ENCODE measurements at regions not wholly inside any gene's neighbourhood (a gene's known extent, or its start where the extent isn't known, plus 50 kb on each side); places are given as distances from the start of the nearest gene placed in this dataset.

DNA sequence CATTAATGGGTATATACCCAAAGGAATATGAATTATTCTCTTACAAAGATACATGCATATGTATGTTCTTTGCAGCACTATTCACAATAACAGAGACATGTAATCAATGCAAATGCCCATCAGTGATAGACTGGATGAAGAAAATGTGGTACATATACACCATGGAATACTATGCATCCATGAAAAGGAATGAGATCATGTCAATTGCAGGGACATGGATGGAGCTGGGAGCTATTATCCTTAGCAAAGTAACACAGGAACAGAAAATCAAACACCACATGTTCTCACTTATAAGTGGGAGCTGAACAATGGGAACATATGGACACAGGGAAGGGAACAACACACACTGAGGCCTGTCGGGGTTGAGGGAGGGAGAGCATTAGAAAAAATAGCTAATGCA is 141.1 kb upstream of the HS3ST4 start:
- POLR2A ChIA-PET = no interaction called here
- H3K9me3 Mint-ChIP-seq = peaks cover 35% of the 10 kb centered on the region
- DNase-seq (ENCODE audit: low spot score) (no peak), ATAC-seq (no peak)
- TF ChIP-seq RORB (CRISPR knock-in tag; IDR thresholded peaks at IDR 0.05) (no peak), ZNF232 (CRISPR knock-in tag; IDR thresholded peaks at IDR 0.05) (no peak), ZBTB21 (CRISPR knock-in tag; IDR thresholded peaks at IDR 0.05; ENCODE audit: borderline replicate concordance) (no peak)
- TF ChIP-seq, protein P1, sequence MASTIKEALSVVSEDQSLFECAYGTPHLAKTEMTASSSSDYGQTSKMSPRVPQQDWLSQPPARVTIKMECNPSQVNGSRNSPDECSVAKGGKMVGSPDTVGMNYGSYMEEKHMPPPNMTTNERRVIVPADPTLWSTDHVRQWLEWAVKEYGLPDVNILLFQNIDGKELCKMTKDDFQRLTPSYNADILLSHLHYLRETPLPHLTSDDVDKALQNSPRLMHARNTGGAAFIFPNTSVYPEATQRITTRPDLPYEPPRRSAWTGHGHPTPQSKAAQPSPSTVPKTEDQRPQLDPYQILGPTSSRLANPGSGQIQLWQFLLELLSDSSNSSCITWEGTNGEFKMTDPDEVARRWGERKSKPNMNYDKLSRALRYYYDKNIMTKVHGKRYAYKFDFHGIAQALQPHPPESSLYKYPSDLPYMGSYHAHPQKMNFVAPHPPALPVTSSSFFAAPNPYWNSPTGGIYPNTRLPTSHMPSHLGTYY (CRISPR knock-in tag; IDR thresholded peaks at IDR 0.05) = no peak
- H3K36me3 Mint-ChIP-seq = peaks cover 34% of the 10 kb centered on the region
- peaks cover 19% of the 10 kb centered on the region for H3K4me1 Mint-ChIP-seq
- H3K27ac Mint-ChIP-seq = no peak overlapping the region
- H3K27me3 Mint-ChIP-seq (ENCODE audit: low read depth) = peaks cover 10% of the 10 kb centered on the region
- CTCF ChIA-PET = no interaction called here
- H3K4me3 Mint-ChIP-seq = no peak overlapping the region

DNA sequence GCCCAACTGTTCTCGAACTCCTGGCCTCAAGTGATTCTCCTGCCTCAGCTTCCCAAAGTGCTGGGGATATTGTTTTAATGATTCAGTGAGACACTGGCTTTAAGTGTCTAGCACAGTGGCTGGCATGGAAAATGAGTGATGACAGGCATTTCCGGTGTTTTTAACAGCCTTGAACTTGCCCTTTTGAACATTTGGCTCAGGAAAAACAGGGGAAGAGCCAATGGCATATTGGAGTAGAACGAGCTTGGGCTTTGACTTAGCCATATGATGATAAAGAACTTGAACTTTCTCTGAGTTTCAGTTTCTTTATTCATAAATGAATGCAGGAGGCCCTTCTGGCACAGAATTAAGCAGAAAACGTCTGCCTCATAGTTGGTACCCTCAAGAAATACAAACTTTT is 145.0 kb upstream of the HS3ST4 start:
- Mint-ChIP-seq H3K4me1 (peaks cover 17% of the 10 kb centered on the region), H3K9me3 (peaks cover 10% of the 10 kb centered on the region), H3K36me3 (peaks cover 5% of the 10 kb centered on the region; the same call in 1 of the 2 replicates), H3K4me3 (no peak overlapping the region), H3K27ac (no peak overlapping the region), H3K27me3 (ENCODE audit: low read depth) (no peaks in the 10 kb centered on the region)
- ATAC-seq (no peak), DNase-seq (ENCODE audit: low spot score) (no peak)
- ChIA-PET POLR2A (no interaction called here), CTCF (interaction anchor here (0.5 kb wide), 1 partner anchor 566 kb away, joined by 4 read pairs; no protein-coding TSS in a partner anchor)
- TF ChIP-seq, protein P2, sequence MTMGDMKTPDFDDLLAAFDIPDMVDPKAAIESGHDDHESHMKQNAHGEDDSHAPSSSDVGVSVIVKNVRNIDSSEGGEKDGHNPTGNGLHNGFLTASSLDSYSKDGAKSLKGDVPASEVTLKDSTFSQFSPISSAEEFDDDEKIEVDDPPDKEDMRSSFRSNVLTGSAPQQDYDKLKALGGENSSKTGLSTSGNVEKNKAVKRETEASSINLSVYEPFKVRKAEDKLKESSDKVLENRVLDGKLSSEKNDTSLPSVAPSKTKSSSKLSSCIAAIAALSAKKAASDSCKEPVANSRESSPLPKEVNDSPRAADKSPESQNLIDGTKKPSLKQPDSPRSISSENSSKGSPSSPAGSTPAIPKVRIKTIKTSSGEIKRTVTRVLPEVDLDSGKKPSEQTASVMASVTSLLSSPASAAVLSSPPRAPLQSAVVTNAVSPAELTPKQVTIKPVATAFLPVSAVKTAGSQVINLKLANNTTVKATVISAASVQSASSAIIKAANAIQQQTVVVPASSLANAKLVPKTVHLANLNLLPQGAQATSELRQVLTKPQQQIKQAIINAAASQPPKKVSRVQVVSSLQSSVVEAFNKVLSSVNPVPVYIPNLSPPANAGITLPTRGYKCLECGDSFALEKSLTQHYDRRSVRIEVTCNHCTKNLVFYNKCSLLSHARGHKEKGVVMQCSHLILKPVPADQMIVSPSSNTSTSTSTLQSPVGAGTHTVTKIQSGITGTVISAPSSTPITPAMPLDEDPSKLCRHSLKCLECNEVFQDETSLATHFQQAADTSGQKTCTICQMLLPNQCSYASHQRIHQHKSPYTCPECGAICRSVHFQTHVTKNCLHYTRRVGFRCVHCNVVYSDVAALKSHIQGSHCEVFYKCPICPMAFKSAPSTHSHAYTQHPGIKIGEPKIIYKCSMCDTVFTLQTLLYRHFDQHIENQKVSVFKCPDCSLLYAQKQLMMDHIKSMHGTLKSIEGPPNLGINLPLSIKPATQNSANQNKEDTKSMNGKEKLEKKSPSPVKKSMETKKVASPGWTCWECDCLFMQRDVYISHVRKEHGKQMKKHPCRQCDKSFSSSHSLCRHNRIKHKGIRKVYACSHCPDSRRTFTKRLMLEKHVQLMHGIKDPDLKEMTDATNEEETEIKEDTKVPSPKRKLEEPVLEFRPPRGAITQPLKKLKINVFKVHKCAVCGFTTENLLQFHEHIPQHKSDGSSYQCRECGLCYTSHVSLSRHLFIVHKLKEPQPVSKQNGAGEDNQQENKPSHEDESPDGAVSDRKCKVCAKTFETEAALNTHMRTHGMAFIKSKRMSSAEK (CRISPR knock-in tag; IDR thresholded peaks at IDR 0.05; ENCODE audit: borderline replicate concordance) = no peak
- TF ChIP-seq TCF7 (CRISPR knock-in tag; IDR thresholded peaks at IDR 0.05; ENCODE audit: low read depth) = no peak
- no peak for TF ChIP-seq NR3C1 (CRISPR knock-in tag; conservative IDR thresholded peaks at IDR 0.05; ENCODE audit: low read depth)
- TF ChIP-seq OVOL2 (CRISPR knock-in tag; IDR thresholded peaks at IDR 0.05; ENCODE audit: borderline replicate concordance) = no peak
- TF ChIP-seq SMAD3 (CRISPR knock-in tag; IDR thresholded peaks at IDR 0.05; ENCODE audit: borderline replicate concordance) = no peak
- TF ChIP-seq, protein P3, sequence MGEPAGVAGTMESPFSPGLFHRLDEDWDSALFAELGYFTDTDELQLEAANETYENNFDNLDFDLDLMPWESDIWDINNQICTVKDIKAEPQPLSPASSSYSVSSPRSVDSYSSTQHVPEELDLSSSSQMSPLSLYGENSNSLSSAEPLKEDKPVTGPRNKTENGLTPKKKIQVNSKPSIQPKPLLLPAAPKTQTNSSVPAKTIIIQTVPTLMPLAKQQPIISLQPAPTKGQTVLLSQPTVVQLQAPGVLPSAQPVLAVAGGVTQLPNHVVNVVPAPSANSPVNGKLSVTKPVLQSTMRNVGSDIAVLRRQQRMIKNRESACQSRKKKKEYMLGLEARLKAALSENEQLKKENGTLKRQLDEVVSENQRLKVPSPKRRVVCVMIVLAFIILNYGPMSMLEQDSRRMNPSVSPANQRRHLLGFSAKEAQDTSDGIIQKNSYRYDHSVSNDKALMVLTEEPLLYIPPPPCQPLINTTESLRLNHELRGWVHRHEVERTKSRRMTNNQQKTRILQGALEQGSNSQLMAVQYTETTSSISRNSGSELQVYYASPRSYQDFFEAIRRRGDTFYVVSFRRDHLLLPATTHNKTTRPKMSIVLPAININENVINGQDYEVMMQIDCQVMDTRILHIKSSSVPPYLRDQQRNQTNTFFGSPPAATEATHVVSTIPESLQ (CRISPR knock-in tag; IDR thresholded peaks at IDR 0.05) = no peak
- TF ChIP-seq, protein P4, sequence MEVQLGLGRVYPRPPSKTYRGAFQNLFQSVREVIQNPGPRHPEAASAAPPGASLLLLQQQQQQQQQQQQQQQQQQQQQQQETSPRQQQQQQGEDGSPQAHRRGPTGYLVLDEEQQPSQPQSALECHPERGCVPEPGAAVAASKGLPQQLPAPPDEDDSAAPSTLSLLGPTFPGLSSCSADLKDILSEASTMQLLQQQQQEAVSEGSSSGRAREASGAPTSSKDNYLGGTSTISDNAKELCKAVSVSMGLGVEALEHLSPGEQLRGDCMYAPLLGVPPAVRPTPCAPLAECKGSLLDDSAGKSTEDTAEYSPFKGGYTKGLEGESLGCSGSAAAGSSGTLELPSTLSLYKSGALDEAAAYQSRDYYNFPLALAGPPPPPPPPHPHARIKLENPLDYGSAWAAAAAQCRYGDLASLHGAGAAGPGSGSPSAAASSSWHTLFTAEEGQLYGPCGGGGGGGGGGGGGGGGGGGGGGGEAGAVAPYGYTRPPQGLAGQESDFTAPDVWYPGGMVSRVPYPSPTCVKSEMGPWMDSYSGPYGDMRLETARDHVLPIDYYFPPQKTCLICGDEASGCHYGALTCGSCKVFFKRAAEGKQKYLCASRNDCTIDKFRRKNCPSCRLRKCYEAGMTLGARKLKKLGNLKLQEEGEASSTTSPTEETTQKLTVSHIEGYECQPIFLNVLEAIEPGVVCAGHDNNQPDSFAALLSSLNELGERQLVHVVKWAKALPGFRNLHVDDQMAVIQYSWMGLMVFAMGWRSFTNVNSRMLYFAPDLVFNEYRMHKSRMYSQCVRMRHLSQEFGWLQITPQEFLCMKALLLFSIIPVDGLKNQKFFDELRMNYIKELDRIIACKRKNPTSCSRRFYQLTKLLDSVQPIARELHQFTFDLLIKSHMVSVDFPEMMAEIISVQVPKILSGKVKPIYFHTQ (CRISPR knock-in tag; IDR thresholded peaks at IDR 0.05) = no peak
- no peak for TF ChIP-seq ZNF263 (CRISPR knock-in tag; IDR thresholded peaks at IDR 0.05; ENCODE audit: low read depth)
- TF ChIP-seq SP1 (CRISPR knock-in tag; conservative IDR thresholded peaks at IDR 0.05) = no peak
- TF ChIP-seq, protein P5, sequence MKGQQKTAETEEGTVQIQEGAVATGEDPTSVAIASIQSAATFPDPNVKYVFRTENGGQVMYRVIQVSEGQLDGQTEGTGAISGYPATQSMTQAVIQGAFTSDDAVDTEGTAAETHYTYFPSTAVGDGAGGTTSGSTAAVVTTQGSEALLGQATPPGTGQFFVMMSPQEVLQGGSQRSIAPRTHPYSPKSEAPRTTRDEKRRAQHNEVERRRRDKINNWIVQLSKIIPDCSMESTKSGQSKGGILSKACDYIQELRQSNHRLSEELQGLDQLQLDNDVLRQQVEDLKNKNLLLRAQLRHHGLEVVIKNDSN (CRISPR knock-in tag; IDR thresholded peaks at IDR 0.05) = no peak
- TF ChIP-seq ATF1 (CRISPR knock-in tag; IDR thresholded peaks at IDR 0.05) = no peak
- no peak for TF ChIP-seq CREM (CRISPR knock-in tag; IDR thresholded peaks at IDR 0.05)
- TF ChIP-seq TP53 (CRISPR knock-in tag; IDR thresholded peaks at IDR 0.05) = no peak
- no peak for TF ChIP-seq NR2C2 (CRISPR knock-in tag; IDR thresholded peaks at IDR 0.05)
- TF ChIP-seq, protein P6, sequence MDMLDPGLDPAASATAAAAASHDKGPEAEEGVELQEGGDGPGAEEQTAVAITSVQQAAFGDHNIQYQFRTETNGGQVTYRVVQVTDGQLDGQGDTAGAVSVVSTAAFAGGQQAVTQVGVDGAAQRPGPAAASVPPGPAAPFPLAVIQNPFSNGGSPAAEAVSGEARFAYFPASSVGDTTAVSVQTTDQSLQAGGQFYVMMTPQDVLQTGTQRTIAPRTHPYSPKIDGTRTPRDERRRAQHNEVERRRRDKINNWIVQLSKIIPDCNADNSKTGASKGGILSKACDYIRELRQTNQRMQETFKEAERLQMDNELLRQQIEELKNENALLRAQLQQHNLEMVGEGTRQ (CRISPR knock-in tag; IDR thresholded peaks at IDR 0.05) = no peak
- TF ChIP-seq NR1H2 (CRISPR knock-in tag; IDR thresholded peaks at IDR 0.05) = no peak
- TF ChIP-seq NFE2L1 (CRISPR knock-in tag; IDR thresholded peaks at IDR 0.05) = no peak

All from WTC11 (cell line).